HK-2 (cell line): ENCODE measurements at regions not wholly inside any gene's neighbourhood (a gene's known extent, or its start where the extent isn't known, plus 50 kb on each side); places are given as distances from the start of the nearest gene placed in this dataset.
"Not testable (repeated sequence)": the region's sequence is repeated elsewhere in the genome, so short reads cannot be mapped to it uniquely, and the experiment has no call there.

Source experiments
- DNase-seq: peaks from one replicate; pipeline ENCODE4 v3.0.0-alpha.2; 2018; ENCODE audit not compliant: unreplicated experiment

DNA sequence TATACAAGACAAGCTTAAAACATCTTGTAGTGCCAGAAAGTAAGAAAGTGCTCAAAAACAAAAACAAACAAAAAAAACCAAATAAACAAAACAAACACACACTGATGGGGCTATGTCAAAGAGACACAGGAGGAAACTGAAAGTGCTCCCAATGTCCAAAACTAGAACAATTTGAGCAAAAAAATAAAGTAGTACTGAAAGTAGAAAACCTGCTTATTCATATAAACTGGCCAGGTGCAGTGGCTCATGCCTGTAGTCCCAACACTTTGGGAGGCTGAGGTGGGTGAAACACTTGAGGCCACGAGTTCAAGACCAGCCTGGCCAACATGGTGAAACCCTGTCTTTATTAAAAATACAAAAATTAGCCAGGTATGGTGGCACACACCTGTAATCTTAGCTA is 129.9 kb downstream of the GLUL start:
- DNase-seq = no peak

DNA sequence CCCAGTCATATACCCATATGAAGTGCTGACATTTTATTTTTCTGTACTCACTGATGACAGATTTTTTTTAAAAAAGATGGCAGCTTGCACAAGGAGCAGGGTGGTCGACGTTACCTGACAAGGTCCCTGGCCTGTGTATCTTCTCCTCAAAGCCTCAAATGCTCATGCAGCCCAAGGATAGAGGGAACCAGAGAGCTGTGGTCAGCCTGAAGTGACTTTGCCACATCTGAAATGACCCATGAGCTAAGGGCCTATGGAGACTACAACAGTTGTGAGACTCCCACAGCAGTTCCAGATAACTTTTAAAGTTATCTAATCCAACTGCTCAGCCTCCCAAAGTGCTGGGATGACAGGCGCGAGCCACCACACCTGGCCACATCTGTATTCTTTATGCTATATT is 131.1 kb downstream of the GLUL start:
- DNase-seq = no peak

- no peak for DNase-seq
Measured at GRCh38 chr1:182259968-182260367, 131.6 kb downstream of the GLUL start.

- DNase-seq = peak; percentile 30
Measured at GRCh38 chr1:182259229-182259872, 132.2 kb downstream of the GLUL start.

DNA sequence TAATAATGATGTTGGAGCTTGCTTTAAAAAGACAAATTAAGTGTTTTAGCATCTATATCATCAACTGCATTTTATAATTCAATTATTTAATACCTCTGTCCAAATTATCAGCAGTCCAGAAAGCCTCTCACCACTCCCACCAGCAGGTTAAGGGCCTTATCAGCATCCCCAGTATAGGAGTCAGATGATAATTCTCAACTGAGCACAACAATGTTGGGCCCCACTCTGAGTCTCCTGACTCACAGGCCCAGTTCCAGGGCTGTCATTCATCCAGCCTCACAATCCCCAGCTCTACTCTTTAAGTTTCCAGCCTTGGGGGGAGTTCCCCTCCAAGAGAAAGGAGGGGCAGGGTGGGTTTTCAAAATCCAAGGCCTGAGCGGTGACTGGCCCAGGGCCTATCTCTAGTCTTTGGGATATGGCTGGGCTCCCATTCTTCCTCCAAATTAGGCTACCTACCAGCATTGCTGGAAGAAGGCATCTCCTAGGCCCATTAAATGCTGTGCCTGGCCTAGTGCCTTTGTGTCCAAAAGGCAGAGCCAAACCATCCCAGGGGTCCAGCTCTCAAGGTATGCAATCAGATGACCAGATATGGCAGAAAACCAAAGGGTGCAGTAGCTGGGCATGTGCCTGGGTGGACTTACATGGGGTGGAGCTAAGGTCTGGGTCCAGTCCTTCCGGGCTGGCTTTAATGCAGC is 134.1 kb downstream of the GLUL start:
- no peak for DNase-seq

DNA sequence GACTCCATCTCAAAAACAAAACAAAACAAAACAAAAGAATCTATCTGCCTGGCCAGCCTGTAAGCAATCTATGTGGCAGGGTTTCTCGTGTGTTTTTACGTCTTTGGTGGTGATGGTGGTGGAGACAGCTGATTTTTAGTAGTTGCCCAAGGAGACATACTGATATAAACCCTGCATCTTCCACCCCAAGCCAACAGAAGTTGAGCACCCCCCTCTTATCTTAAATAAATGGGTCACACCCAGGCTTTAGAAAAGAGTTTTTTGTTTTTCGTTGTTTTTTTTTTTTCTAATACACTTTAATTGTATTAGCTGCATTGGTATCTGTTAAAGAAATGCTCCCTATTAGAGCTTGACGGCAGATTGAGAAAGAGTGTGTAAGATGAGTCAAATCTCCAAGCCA is 134.7 kb downstream of the GLUL start:
- DNase-seq = no peak

- no peak for DNase-seq
Measured at GRCh38 chr1:182255494-182255893, 136.1 kb downstream of the GLUL start.

DNA sequence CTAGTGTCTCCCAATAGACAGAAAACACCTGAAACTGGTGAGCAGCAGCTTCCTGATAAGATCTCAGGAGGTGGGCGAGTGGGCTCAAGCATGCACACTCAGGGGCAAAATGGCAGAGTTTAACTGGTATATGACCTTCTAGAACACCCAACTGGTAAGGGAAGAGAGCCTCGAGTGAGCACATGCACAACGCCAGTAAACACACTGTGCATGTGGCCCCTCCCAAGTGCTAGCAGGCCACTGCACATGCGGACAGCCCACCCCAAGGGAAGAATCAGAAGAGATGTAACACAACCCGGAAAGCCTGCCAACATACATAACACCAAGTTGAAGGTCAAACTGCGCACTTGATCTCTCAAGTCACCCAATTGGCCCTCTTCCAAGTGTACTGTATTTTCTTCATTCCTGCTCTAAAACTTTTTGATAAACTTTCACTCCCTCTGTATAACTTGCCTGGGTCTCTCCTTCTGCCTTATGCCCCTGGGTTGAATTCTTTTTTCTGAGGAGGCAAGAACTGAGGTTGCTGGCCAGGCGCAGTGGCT is 138.2 kb downstream of the GLUL start:
- DNase-seq = no peak

DNA sequence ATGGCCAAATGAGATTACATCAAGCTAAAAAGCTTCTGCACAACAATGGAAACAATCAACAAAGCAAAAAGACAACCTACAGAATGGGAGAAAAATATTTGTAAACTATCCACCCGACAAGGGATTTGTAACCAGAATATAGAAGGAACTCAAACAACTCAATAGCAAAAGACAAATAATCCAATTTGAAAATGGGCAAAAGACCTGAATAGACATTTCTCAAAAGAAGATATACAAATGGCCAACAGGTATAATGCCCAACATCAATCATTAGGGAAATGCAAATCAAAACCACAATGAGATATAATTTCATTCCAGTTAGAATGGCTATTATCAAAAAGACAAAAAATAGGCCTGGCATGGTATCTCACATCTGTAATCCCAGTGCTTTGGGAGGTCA is 140.0 kb downstream of the GLUL start:
- DNase-seq = no peak

GRCh38 chr1:182249201-182249676 is 142.4 kb downstream of the GLUL start:
- no peak for DNase-seq

DNA sequence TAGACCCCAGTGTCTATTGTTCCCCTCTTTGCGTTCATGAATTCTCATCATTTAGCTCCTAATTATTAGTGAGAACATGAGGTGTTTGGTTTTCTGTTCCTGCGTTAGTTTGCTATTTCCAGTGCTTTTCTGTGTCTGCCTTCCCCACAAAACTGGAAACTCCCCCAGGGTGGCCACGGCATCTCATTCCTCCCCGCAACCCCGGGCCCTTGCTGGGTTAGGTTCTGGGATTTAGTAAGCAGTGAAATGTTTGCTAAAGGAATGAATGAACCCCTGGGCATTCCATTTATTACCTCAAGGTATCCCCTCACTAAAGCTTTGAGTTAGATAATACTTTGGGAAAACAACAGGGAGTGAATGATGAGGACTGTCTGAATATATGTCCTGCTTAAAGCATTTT is 142.9 kb downstream of the GLUL start:
- no peak for DNase-seq

DNA sequence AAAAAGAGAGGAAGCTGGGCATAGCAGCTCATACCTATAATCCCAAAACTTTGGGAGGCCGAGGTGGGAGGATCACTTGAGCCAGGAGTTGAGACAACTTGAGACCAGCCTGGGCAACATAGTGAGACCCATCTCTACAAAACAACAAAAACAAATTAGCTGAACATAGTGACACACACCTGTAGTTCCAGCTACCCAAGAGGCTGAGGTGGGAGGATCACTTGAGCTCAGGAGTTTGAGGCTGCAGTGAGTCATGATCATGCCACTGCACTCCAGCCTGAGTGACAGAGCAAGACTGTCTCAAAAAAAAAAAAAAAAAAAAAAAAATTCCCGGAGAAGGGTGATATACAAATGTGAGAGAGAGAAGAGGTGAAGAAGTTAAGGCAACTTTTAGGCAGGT is 143.8 kb downstream of the GLUL start:
- not testable (repeated sequence) for DNase-seq

- no peak for DNase-seq
Measured at GRCh38 chr1:182246783-182247182, 144.8 kb downstream of the GLUL start.

DNA sequence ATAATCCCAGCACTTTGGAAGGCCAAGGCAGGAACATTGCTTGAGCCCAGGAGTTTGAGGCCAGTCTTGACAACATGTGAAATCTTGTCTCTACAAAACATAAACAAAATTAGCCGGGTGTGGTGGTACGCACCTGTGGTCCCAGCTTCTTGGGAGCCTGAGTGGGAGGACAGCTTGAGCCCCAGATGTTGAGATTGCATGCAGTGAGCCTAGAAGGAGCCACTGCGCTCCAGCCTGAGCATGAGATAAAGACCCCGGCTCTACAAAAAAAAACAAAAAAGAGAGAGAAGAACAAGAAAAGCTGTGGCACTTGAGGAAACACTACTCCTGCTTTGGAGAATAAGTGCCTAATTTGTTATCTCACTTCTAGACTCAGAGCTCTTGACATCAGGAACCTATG is 146.6 kb downstream of the GLUL start:
- DNase-seq = no peak

GRCh38 chr1:182244451-182244850 is 147.1 kb downstream of the GLUL start:
- DNase-seq = no peak

- DNase-seq = no peak
Measured at GRCh38 chr1:182242641-182243040, 148.9 kb downstream of the GLUL start.

DNA sequence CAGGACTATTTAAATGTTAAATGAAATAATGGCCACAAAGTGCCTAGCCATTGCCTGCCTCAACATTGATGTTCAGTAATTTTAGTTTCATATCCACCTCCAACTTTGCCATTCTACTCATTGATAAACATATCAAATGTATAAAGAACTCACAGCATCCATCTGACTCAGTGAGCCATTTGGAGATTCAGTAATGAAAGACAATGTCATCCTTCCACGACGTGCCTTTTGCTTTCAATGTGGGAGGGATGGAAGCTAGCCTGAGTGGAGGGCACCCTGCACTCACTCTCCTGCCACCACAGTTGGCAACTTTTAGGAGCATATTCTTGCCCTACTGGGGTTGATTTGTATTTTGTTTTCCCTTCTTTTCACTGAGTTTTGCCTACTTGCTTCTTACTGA is 151.5 kb downstream of the GLUL start:
- DNase-seq = no peak

DNA sequence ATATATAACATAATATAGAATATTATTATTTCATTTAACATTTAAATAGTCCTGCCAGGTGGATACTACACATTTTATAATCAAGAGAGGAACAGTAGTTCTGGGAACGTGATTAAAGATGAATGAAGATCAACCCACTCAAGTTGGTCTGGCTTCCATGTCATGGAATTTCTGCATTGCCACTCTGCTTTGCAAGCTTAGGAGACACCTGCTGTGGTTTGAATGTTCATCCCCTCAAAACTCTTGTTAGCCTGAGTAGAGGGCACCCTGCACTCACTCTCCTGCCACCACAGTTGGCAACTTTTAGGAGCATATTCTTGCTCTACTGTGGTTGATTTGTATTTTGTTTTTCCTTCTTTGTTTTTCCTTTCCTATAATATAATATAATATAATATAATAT is 153.2 kb downstream of the GLUL start:
- no peak for DNase-seq

GRCh38 chr1:182237329-182237728 is 154.3 kb downstream of the GLUL start:
- DNase-seq = no peak

- DNase-seq = no peak
Measured at GRCh38 chr1:182236651-182237077, 154.9 kb downstream of the GLUL start.

- DNase-seq = peak; percentile 8
Measured at GRCh38 chr1:182235952-182236650, 155.5 kb downstream of the GLUL start.

DNA sequence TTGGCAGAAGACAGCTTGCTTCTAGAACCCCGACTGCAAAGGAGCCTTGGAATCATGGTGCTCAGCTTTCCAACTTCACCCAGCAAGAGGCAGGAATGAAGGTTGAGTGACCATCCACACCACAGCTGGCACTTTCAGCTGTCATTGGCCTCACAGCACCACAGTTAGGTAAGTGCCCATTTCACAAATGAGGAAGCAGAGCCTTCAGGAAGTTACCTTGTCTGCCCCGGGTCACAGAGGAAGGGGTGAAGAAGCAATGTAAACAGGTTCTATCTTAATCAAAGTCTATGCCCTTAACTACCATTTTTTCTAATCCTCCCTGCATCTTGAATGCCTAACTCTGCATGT is 156.0 kb downstream of the GLUL start:
- no peak for DNase-seq
